HG03575 (cell line): ENCODE measurements at regions not wholly inside any gene's neighbourhood (a gene's known extent, or its start where the extent isn't known, plus 50 kb on each side); places are given as distances from the start of the nearest gene placed in this dataset.

Experiments used
- ATAC-seq: cut with Tn5 transposase; IDR thresholded peaks from one replicate; pipeline ENCODE4 v1.9.1; 2021; ENCODE audit not compliant: unreplicated experiment, insufficient number of reproducible peaks, low FRiP score; ENCODE audit errors: extremely low read depth

DNA sequence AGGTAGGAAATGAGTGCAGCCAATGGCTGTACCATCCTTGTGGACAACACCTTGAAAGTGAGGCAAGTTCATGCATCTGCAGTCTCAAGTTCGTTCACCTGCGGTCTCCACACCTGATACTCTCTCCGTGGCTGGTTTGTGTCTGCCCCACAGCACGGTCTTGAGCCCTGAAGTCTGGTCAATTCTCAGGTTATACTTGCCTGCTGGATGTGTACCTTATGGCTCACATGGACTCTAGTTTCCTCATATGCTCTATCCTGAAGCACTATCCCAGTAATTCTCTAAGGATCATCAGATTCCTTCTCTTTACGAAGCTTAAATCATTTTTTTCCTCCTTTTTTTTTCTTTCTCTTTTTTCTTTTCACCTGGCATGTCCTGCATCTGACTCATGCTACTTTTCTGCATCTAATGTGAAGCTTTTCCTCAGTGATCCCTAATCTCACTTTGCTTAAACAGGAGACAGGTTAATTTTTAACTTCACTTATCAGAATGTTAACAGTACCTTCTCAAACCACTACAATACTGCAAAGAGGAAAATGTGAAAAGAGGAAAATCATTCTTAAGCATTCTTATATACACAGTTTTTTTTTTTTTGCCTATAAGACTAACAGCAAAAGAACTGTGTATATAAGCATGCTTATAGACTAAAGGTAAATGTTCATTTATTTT is 511.2 kb downstream of the SOX11 start:
- ATAC-seq = no peak

DNA sequence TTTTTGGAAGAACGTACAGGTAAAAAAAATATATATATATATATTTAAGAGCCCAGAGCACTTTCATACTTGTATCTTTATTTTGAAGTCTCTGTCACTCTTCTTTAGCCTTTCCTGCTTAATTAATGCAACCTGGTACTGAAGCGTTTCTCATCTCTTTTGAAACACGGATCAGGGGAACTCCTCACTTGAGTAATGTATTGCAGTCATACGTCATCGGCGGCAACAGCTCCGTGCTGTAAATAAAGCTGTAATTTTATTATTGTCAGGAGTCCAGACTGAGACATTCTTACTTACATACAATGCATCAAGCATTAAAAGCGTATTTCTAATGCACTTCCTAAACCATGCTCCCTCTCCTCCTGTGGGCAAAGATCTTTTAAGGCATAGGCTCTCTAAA is 514.7 kb downstream of the SOX11 start:
- ATAC-seq = no peak

DNA sequence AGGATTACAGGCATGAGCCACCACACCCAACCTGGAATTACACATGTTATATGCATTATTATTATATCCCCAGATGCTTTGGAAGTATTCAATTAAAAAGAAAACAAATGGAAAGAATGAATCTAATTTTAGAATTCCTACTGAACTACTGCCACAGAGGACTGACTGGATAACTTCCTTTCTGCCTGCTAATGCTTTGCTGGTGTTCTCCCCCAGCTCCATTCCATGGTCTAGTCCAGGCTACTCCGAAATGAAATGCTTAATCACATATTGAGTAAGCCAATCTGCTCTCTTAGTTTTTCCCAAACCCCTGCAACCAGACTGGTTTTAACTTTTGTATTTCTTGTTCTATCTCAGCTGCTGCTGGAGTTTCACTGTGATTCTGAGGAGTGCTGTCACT is 519.1 kb downstream of the SOX11 start:
- ATAC-seq = no peak

DNA sequence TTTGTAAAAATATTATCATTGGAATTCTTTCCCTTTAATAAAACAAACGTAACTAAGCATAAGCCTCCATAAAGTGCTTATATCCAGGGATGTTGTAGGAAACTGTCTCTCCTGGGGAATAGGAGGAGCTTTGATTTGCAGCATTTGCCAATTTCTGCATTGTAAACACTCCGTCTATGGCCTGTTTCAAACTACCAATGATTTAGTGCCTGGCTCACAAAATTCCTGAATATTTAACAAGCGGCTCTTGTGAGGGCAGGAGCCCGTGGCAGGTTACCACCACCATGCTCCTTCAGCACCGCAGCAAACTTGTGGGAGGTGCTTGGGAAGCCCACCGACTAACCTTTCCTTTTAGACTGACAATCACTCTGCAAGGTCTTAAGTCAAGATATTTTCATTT is 520.3 kb downstream of the SOX11 start:
- ATAC-seq = no peak

DNA sequence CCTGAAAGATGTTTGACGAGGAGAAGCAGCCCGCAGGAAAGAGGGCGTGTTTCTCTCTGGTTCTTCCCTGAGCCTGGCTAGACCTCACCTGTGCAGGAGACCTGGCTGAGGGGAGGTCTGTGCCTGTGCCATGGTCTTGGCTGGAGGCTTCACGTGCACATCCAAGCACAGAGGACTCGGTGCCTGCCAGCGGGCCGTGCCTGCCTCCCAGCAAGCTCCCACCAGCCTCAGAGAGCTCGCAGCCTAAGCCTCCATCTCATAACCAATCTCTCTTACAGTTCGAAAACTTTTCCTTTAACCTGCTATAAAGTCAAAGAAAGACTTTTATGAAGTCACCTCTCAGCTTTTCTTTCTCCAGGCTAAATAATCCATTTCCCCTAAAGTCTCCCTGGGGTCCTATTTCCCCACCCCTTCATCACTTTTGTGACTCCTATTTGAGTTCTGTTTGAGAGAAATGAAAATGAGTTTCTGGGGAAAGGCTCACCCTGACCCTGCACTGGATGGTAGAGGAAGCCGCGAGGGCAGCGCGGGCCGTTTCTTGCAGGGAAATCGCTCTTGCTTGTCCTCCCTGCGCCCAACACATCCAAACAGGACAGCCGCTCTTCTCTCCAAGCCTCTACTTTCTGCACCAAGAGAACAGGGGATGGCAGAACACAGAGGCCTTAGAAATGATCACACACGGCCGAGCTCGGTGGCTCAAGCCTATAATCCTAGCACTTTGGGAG is 521.0 kb downstream of the SOX11 start:
- no peak for ATAC-seq

DNA sequence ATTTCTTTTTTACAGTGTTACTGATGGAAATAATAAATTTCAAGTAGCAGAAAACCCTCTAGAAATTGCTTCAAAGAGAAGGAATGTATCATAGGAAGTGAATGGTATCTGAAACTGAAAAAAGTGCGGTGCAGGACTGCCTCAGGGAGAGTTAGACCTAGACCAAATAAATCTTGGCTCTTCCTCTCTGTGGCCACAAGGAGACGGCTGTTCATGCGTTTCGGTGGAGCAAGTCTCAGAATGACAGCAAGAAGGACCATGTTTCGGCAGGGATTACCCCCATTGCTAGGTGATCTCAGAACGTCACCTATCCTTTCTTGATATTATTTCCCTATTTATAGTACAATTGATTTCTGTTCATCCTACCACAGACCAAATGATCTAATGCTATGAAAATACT is 522.3 kb downstream of the SOX11 start:
- ATAC-seq = no peak

DNA sequence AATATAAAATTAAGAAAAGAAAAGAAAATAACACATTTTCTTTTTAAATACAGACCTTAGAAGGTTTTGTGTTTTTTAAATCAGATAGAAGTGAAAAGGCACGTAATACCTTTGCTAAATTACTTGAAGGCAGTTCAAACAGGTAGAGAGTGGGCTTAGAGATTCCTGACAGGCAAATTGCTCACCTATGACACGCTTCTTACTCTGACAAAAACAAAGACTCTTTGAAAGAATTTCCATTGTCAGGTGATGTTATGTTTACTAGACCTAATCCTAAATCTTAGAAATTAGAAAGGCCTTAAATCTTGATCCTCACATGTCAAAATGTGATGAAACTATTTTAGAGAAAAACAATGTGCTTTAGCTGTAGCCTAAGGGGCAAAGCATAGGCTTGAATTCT is 522.9 kb downstream of the SOX11 start:
- no peak for ATAC-seq

DNA sequence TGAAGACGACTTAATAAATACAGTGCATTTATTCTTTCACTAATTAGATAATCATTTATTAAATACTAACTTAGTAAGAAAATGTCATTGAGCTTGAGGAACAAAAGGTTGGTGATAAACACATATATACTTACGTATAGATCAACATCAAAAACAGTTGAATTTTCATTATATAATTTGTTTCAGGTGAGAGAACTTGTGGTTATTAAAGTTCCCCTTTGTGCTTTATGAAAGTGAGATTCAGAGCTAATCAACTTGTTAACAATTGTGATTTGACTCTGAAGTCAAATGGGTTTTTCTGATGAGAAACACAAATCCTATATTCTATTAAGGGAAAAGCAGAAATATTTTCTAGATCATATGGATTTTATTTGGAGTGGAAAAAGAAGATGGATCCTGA is 524.0 kb downstream of the SOX11 start:
- ATAC-seq = no peak

DNA sequence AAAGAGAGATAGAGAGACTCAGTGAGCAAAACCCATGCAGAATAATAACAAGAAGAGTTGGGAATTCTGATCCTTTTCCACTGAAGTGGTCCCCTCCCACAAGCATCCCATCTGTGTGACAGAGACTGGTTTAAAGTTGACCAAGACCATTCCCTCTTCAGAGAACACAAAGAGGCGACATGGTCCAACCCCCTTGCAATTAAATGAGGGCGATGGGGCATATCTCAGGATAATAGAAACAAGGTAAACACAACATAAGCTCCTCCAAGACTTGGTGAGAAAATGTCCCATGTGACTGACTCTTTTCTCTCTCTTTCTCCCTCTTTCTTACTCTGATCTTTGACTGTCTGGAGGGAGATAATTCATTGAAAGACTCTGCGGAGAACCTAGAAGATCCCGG is 526.7 kb downstream of the SOX11 start:
- no peak for ATAC-seq

DNA sequence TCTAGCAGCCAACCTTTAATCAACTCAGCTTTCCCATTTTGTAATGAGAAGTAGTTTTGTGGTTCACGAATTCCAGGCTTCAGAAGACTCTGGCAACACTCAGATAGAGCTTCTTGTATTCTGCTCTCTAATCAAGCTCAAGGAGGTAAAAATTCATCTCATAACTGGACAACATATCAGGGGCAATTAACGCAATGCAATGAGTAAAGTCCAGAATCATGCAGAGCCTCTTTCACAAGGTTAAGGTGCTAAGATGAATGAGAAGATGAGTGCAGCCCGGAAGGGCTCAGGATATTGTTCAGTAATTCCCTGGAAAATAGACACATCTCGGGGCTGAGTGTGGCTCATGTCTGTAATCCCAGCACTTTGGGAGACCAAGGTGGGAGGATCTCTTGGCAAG is 527.7 kb downstream of the SOX11 start:
- no peak for ATAC-seq

DNA sequence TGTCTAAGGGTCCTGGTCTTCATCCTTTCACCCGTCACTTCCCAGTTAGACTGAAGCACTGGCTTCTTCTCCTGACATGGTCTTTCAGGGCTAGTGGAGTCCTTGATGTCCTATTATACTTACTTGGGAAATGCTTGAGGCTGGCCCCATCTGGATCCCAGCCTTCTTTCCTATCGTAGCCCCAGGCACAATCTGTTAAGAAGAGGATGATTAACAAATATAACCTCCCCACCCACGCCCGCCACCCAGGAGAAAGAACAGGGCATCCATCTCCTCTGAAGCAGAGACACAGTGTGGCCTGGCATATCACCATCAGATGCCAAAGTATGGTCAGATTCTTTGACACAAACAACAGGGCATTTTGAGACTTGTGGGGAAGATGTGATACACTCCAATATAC is 530.1 kb downstream of the SOX11 start:
- no peak for ATAC-seq

DNA sequence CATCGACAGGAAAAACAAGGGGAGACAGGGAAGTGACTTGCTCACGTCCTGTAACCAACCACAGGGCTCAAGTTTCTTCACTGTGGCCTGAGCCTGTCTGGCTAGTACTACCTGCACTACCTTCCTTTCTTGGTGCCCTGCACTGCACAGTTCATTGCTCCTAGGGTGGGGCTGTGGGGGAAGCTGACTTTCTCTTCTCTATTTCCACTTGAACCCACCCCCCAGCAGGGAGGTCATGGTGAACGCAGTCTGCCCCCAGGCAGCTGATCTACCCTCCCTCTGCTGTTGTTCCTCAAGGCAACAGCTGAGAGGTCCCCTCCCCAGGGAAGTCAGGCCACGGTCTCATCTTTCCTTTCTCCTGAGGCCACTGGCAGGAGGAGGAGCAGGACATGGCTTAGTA is 532.1 kb downstream of the SOX11 start:
- peak; percentile 79 for ATAC-seq

DNA sequence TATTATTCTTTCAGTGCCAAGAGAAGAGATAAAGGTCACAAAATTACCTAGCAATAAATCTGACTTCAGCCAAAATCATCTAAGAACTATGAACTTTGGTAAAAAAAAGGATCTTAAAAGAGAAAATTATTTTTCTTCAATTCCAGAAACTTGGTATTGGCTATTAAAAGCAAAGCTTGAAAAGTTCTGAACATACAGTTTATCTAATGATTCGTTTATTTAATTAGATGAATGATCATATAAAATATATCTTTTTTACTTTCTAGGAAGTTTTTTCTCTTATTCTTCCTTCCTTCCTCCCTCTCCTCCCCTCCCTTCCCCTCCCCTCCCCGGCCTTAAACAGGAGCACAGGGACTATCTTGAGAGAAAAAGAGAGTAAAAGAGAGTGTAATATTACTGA is 536.1 kb downstream of the SOX11 start:
- no peak for ATAC-seq

DNA sequence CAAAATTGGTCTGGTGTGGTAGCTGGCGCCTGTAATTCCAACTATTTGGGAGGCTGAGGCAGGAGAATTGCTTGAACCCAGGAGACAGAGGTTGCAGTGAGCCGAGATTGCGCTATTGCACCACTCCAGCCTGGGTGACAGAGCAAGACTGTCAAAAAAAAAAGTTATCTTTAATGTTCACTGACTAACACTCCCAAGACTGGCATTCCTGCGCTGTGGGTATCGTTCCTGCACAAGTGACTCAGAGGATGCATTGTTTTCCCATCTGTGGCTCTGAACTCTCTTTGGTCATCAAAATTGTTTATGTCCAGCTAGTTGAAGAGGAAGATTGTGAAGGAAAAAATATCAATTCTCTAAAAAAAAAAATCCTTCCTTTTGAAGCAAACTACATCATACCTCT is 539.0 kb downstream of the SOX11 start:
- ATAC-seq = no peak

DNA sequence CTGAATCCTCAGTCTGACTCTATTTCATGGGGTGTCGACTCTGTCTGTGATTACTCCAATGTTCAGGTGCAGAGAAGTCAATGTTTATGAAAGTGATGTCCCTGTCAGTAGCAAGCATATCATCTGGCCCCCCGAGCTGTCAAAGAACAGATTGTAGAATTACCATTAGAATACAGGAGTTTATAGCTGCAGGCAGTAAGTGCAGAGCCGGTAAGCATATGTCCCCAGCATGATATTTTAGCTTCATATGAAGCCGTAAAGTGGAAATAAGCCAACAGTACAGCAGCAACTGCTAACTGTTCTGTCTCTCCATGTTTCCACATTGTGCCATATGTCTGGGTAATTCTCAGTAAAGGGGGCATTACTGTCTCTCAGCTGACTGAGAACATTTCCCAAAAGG is 541.8 kb downstream of the SOX11 start:
- ATAC-seq = no peak

DNA sequence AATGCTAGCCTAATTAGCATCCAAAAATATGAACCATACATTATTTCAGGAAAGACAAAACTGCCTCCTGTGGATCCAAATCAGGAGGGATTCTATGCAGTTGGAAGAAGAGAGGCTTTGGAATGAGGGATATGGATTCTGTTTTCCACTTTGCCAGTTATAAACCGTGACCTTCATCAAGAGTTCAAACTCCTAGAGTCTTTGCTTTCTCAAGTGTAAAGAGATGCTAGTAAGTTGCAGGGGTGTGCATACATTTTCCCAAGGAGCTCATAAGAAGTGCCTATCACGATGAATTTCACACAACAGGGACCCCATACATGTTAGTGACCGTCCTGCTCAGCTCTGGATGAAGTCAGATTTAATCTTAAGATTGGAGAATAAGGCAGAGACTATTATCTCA is 542.5 kb downstream of the SOX11 start:
- no peak for ATAC-seq

DNA sequence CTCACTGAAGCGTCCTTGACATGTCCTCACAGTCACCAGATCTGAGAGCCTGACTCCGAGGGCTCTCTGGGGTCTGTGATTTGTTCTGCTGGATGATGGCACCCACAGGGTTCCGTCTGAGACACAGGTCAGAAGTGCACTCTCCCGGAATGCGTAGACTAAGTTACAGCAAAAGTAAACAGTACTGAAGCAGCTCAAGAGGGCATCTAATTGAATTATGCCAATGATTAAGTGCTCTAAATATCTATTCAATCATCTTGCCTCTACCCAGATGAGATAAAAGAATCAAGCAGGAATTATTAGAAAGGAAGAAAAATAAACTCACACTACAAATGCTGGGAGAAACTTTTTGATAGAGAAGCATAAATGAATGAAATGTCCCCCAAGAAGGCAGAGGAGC is 544.1 kb downstream of the SOX11 start:
- ATAC-seq = no peak

DNA sequence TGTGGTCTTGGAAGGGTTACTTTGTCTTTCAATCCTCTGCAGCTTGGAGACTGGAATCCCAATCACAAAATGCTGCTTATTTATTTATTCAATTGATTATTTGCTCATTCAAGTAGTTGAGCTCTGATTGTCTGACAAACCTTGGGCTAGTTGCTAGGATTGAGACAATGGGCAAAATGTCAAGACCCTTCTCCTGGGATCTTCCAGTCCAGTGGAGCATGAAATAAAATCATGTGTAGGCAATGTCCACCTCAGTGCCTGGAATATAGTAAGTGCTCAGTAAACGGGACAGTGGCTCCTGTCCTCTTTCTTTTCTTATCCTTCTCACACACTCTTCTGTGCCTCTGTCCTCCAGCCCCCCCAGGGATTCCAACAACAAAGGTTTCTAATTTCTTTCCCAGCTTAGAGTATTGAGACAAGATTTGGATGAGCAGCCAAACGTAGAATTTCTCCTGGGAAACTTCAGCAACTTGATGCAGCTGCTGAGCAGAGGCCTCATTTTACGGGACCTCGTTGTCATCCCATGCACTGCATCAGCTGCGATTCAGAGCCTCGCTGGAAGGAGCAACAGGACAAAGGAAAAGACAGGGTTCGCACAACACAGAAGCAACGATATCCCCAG is 545.0 kb downstream of the SOX11 start:
- no peak for ATAC-seq

DNA sequence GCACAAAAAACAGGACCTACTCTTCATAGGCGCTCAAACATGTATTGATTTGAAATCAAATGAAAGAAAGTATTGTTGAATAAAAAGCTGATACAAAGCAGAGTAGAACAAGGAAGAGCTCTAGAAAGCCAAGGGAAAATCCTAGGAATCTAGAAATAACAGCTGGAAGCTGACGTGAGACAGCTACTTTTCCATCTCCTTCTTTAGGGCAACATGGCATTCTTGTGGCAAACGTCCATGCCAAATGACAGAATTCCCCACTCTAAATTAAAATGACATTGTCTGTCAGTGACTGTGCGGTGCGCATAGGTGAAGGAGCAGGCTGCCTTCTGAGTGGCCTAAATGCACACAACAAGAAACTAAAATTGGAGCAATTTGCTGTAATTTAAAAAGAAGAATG is 557.4 kb downstream of the SOX11 start:
- ATAC-seq = no peak

DNA sequence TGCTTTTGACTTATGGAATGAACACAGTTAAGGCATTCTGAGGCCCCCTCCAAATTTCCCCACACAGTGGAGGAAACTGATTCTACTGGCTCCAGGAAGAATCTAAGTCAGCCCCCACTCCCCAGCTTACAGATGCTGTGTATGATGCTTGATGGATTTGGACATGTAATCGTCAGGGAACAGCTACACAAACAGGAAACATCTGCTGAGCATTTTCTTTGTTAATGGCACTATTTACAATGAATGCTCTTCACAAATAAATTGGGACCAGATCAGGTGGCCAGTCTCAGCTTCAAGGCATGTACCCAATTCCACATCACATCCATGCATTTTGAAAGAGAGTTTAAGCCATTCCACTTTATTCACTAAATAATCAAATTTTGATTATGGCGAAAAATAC is 562.3 kb downstream of the SOX11 start:
- no peak for ATAC-seq

DNA sequence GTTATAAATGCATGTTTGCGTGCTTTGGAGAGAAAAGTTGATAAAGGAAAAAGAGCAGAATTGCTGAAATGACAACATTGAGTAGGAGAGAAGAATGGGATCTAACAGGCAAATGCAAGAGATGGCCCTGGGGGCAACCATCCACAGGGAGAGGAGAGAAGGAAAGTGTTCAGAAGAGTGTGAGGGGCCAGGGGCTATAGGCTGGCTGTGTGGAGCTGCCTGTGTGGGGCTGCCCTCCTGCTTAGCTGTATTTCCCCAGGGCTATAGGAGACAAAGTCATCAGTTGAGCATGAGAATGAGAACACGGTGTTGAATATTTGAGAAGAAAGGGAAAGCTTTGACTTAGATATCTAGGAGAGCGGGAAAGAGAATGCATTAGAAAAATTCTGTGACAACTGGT is 572.0 kb downstream of the SOX11 start:
- no peak for ATAC-seq
